ENCODE measurements at regions not wholly inside any gene's neighbourhood (a gene's known extent, or its start where the extent isn't known, plus 50 kb on each side); places are given as distances from the start of the nearest gene placed in this dataset.

DNA sequence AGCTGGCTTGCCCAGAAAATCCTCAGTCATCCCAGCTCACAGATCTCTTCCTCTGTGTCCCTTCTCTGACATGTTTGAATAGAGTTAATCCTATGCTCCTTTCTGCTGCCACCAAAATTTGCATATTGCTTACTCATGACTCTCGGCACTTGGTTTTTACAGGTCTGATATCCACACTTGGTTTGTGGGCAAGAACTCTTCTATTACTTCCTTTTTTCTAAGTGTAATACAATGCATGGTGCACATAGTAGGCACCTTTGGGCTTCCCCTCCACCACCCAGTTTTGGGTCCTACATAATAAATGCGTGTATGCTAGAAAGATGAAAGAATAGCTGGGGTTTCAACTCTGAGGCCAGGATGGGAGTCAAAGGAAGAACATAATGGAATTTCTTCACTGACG lies 69.7 kb upstream of the GRK3 start:
- Histone ChIP-seq H3K27me3 (ENCODE audit: control insufficient read depth in 4 of 4, insufficient read depth in 4 of 4, low read length in 3 of 4) (no peaks in the 10 kb centered on the region), H3K36me3 (ENCODE audit: control insufficient read depth in 4 of 4, insufficient read depth in 3 of 4, low read depth in 1 of 4, low read length in 3 of 4) (no peaks in the 10 kb centered on the region), H3K9ac (ENCODE audit: low read depth in 1 of 2, low read length in 2 of 2) (no peak overlapping the region), H3K4me1 (ENCODE audit: control insufficient read depth in 4 of 4, insufficient read depth in 4 of 4, low read length in 3 of 4) (peaks cover 0 to 4% (median 0%) of the 10 kb centered on the region in 4 donors), H3K4me3 (ENCODE audit: low read depth in 1 of 3, low read length in 3 of 3) (no peak overlapping the region), H3K27ac (ENCODE audit: low read depth in 1 of 2, low read length in 2 of 2) (no peak overlapping the region), H3K9me3 (ENCODE audit: control insufficient read depth in 4 of 4, low read length in 3 of 4) (no peaks in the 10 kb centered on the region)
- TF ChIP-seq SP1 (IDR thresholded peaks at IDR 0.05) (no peak), FOXA1 (IDR thresholded peaks at IDR 0.05) (no peak), YY1 (IDR thresholded peaks at IDR 0.05) (no peak), JUND (IDR thresholded peaks at IDR 0.05) (no peak), HNF4G (IDR thresholded peaks at IDR 0.05) (no peak), NR2F2 (IDR thresholded peaks at IDR 0.05) (no peak), RAD21 (IDR thresholded peaks at IDR 0.05) (no peak), HNF4A (conservative IDR thresholded peaks at IDR 0.05) (no peak), RXRA (IDR thresholded peaks at IDR 0.05) (no peak), TAF1 (conservative IDR thresholded peaks at IDR 0.05) (no peak), GABPA (IDR thresholded peaks at IDR 0.05 in 1 of 2, conservative IDR thresholded peaks at IDR 0.05 in 1 of 2) (no peak), EGR1 (IDR thresholded peaks at IDR 0.05; ENCODE audit: low read depth in 2 of 2) (no peak), FOXA2 (IDR thresholded peaks at IDR 0.05) (no peak)
- TF ChIP-seq, protein P1, sequence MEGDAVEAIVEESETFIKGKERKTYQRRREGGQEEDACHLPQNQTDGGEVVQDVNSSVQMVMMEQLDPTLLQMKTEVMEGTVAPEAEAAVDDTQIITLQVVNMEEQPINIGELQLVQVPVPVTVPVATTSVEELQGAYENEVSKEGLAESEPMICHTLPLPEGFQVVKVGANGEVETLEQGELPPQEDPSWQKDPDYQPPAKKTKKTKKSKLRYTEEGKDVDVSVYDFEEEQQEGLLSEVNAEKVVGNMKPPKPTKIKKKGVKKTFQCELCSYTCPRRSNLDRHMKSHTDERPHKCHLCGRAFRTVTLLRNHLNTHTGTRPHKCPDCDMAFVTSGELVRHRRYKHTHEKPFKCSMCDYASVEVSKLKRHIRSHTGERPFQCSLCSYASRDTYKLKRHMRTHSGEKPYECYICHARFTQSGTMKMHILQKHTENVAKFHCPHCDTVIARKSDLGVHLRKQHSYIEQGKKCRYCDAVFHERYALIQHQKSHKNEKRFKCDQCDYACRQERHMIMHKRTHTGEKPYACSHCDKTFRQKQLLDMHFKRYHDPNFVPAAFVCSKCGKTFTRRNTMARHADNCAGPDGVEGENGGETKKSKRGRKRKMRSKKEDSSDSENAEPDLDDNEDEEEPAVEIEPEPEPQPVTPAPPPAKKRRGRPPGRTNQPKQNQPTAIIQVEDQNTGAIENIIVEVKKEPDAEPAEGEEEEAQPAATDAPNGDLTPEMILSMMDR (IDR thresholded peaks at IDR 0.05; ENCODE audit: low read depth, low read length, missing input control): no peak
- TF ChIP-seq, protein P2, sequence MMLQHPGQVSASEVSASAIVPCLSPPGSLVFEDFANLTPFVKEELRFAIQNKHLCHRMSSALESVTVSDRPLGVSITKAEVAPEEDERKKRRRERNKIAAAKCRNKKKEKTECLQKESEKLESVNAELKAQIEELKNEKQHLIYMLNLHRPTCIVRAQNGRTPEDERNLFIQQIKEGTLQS (IDR thresholded peaks at IDR 0.05): no peak
- TF ChIP-seq, protein P3, sequence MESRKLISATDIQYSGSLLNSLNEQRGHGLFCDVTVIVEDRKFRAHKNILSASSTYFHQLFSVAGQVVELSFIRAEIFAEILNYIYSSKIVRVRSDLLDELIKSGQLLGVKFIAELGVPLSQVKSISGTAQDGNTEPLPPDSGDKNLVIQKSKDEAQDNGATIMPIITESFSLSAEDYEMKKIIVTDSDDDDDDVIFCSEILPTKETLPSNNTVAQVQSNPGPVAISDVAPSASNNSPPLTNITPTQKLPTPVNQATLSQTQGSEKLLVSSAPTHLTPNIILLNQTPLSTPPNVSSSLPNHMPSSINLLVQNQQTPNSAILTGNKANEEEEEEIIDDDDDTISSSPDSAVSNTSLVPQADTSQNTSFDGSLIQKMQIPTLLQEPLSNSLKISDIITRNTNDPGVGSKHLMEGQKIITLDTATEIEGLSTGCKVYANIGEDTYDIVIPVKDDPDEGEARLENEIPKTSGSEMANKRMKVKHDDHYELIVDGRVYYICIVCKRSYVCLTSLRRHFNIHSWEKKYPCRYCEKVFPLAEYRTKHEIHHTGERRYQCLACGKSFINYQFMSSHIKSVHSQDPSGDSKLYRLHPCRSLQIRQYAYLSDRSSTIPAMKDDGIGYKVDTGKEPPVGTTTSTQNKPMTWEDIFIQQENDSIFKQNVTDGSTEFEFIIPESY (IDR thresholded peaks at IDR 0.05): no peak
- TF ChIP-seq, protein P4, sequence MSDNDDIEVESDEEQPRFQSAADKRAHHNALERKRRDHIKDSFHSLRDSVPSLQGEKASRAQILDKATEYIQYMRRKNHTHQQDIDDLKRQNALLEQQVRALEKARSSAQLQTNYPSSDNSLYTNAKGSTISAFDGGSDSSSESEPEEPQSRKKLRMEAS (IDR thresholded peaks at IDR 0.05): no peak
- WGBS: 40% methylated on average over 3 of the region's 3 CpGs
- DNase-seq (ENCODE audit: low spot score): no peak

DNA sequence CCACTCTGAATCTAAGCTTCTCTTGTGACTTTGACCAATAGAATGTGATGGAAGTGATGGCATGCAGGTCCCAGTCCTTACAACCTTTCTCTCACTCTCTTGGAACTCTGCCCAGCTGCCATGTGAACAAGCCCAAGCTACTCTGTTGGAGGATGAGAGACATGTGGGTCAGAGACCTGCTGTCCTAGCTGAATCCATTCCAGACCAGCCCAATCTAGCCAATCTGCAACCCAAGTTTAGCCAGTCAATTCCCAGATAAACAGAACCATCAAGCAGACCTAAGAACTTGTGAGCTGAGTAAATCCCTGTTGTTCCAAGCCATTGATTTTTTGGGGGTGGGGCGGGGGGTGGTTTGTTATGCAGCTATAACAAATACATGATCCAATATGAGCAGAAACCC lies 69.2 kb upstream of the GRK3 start:
- Histone ChIP-seq H3K27me3 (ENCODE audit: control insufficient read depth in 4 of 4, insufficient read depth in 4 of 4, low read length in 3 of 4) (no peaks in the 10 kb centered on the region), H3K9ac (ENCODE audit: low read depth in 1 of 2, low read length in 2 of 2) (no peak overlapping the region), H3K9me3 (ENCODE audit: control insufficient read depth in 4 of 4, low read length in 3 of 4) (no peaks in the 10 kb centered on the region), H3K4me3 (ENCODE audit: low read depth in 1 of 3, low read length in 3 of 3) (no peak overlapping the region), H3K4me1 (ENCODE audit: control insufficient read depth in 4 of 4, insufficient read depth in 4 of 4, low read length in 3 of 4) (peaks cover 0 to 4% (median 0%) of the 10 kb centered on the region in 4 donors), H3K27ac (ENCODE audit: low read depth in 1 of 2, low read length in 2 of 2) (no peak overlapping the region), H3K36me3 (ENCODE audit: control insufficient read depth in 4 of 4, insufficient read depth in 3 of 4, low read depth in 1 of 4, low read length in 3 of 4) (no peaks in the 10 kb centered on the region)
- 42% methylated on average over 1 of the region's 1 CpG for WGBS
- no peak for DNase-seq (ENCODE audit: low spot score)
- TF ChIP-seq SP1 (IDR thresholded peaks at IDR 0.05) (no peak), NR2F2 (IDR thresholded peaks at IDR 0.05) (no peak), TAF1 (conservative IDR thresholded peaks at IDR 0.05) (no peak), HNF4A (conservative IDR thresholded peaks at IDR 0.05) (peak in 1 of 2 donors; percentile 45), HNF4G (IDR thresholded peaks at IDR 0.05) (no peak), GABPA (IDR thresholded peaks at IDR 0.05 in 1 of 2, conservative IDR thresholded peaks at IDR 0.05 in 1 of 2) (no peak), FOXA1 (IDR thresholded peaks at IDR 0.05) (no peak), YY1 (IDR thresholded peaks at IDR 0.05) (no peak), RXRA (IDR thresholded peaks at IDR 0.05) (peak in 1 of 2 donors; percentile 60), RAD21 (IDR thresholded peaks at IDR 0.05) (no peak)
- TF ChIP-seq, protein P3 (IDR thresholded peaks at IDR 0.05): no peak
- TF ChIP-seq, protein P4 (IDR thresholded peaks at IDR 0.05): no peak
- TF ChIP-seq, protein P5, sequence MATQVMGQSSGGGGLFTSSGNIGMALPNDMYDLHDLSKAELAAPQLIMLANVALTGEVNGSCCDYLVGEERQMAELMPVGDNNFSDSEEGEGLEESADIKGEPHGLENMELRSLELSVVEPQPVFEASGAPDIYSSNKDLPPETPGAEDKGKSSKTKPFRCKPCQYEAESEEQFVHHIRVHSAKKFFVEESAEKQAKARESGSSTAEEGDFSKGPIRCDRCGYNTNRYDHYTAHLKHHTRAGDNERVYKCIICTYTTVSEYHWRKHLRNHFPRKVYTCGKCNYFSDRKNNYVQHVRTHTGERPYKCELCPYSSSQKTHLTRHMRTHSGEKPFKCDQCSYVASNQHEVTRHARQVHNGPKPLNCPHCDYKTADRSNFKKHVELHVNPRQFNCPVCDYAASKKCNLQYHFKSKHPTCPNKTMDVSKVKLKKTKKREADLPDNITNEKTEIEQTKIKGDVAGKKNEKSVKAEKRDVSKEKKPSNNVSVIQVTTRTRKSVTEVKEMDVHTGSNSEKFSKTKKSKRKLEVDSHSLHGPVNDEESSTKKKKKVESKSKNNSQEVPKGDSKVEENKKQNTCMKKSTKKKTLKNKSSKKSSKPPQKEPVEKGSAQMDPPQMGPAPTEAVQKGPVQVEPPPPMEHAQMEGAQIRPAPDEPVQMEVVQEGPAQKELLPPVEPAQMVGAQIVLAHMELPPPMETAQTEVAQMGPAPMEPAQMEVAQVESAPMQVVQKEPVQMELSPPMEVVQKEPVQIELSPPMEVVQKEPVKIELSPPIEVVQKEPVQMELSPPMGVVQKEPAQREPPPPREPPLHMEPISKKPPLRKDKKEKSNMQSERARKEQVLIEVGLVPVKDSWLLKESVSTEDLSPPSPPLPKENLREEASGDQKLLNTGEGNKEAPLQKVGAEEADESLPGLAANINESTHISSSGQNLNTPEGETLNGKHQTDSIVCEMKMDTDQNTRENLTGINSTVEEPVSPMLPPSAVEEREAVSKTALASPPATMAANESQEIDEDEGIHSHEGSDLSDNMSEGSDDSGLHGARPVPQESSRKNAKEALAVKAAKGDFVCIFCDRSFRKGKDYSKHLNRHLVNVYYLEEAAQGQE (IDR thresholded peaks at IDR 0.05): no peak
